Tibial nerve (tissue), 4 donors: ENCODE measurements at regions not wholly inside any gene's neighbourhood (a gene's known extent, or its start where the extent isn't known, plus 50 kb on each side); places are given as distances from the start of the nearest gene placed in this dataset.

ENCODE experiments used
- DNase-seq, 2 donors: peaks; one replicate each; pipeline ENCODE4 v3.0.0-alpha.2; 2019; ENCODE audit warnings: low spot score in 2 of 2
- H3K27ac ChIP-seq, 4 donors: fragments of 200-600 bp; sonication (generic) in 3 of 4; one replicate each; pipeline ENCODE4 v1.5.1; 2017 to 2019; ENCODE audit warnings: mild to moderate bottlenecking in 1 of 4
- H3K27me3 ChIP-seq, 2 donors: fragments of 200-600 bp; sonication (generic) in 1 of 2; one replicate each; pipeline versions ENCODE4 v1.5.1 to v1.6.0; 2017 to 2019
- H3K36me3 ChIP-seq, 3 donors: fragments of 200-600 bp; sonication (generic); one replicate each; pipeline ENCODE4 v1.5.1; 2018 to 2019
- H3K4me1 ChIP-seq, 4 donors: fragments of 200-600 bp; sonication (generic) in 3 of 4; one replicate each; pipeline ENCODE4 v1.5.1; 2017 to 2019
- H3K4me3 ChIP-seq, 4 donors: fragments of 200-600 bp; sonication (generic) in 3 of 4; one replicate each; pipeline ENCODE4 v1.5.1; 2017 to 2019; ENCODE audit warnings: mild to moderate bottlenecking in 1 of 4, moderate library complexity in 1 of 4
- H3K9me3 ChIP-seq, 4 donors: fragments of 200-600 bp; sonication (generic) in 3 of 4; one replicate each; pipeline ENCODE4 v1.5.1; 2017 to 2019
- EP300 ChIP-seq, 2 donors: sonication (generic); formaldehyde crosslinking; IDR thresholded peaks; one replicate each; pipeline ENCODE4 v1.6.1; 2017; ENCODE audit warnings: antibody characterized with exemption in 2 of 2, mild to moderate bottlenecking in 1 of 2
- POLR2A ChIP-seq, 2 donors: fragments of 450-650 bp; IDR thresholded peaks; one replicate each; pipeline ENCODE4 v1.6.1; 2017; ENCODE audit warnings: antibody characterized with exemption in 2 of 2, mild to moderate bottlenecking in 2 of 2, moderate library complexity in 2 of 2
- WGBS, 2 donors: methylation state at CpG; one replicate each; pipeline ENCODE4 v1.1.5; 2018; 5-methylcytosine and 5-hydroxymethylcytosine counted together
- TF ChIP-seq, protein P1 (sequence below), 5 experiments: fragments of 200-600 bp in 3 of 5; fragments of 450-650 bp in 2 of 5; sonication (generic) in 3 of 5; IDR thresholded peaks; one replicate each; pipeline ENCODE4 v1.5.1; 2016 to 2019; ENCODE audit warnings: antibody characterized with exemption in 5 of 5, mild to moderate bottlenecking in 3 of 5, moderate library complexity in 2 of 5

- no peak overlapping the region for H3K4me3 ChIP-seq
- H3K36me3 ChIP-seq: no peaks in the 10 kb centered on the region
- H3K27ac ChIP-seq: no peak overlapping the region
- peaks cover 0 to 7% (median 0%) of the 10 kb centered on the region in 4 donors for H3K9me3 ChIP-seq
- H3K27me3 ChIP-seq: no peaks in the 10 kb centered on the region
- 69 to 72% methylated on average over 9 of the region's 9 CpGs for WGBS, 2 donors
- no peaks in the 10 kb centered on the region for H3K4me1 ChIP-seq
- TF ChIP-seq, protein P1, sequence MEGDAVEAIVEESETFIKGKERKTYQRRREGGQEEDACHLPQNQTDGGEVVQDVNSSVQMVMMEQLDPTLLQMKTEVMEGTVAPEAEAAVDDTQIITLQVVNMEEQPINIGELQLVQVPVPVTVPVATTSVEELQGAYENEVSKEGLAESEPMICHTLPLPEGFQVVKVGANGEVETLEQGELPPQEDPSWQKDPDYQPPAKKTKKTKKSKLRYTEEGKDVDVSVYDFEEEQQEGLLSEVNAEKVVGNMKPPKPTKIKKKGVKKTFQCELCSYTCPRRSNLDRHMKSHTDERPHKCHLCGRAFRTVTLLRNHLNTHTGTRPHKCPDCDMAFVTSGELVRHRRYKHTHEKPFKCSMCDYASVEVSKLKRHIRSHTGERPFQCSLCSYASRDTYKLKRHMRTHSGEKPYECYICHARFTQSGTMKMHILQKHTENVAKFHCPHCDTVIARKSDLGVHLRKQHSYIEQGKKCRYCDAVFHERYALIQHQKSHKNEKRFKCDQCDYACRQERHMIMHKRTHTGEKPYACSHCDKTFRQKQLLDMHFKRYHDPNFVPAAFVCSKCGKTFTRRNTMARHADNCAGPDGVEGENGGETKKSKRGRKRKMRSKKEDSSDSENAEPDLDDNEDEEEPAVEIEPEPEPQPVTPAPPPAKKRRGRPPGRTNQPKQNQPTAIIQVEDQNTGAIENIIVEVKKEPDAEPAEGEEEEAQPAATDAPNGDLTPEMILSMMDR (IDR thresholded peaks at IDR 0.05): no peak
- TF ChIP-seq EP300 (IDR thresholded peaks at IDR 0.05) (no peak), POLR2A (IDR thresholded peaks at IDR 0.05) (no peak)
- no peak for DNase-seq
Observed at GRCh38 chr1:242738702-242739645, 214.5 kb upstream of the PLD5 start.

DNA sequence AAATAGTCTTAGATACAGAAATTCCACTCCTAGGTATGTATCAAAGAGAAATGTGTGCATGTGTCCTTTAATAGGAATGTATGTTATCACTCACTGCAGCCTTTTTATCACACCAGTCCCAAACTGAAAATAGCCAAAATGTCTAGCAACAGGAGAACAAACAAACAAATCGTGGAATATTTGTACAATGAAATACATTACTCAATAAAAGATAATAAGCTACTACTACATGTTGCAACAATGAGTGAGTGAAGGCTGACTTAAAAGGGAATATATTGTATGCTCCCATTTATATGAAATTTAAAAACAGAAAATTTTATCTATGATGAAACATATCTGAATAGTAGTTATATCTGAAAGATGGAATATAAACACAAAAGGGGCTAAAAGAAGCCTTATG lies 212.1 kb upstream of the PLD5 start:
- no peak overlapping the region for H3K4me3 ChIP-seq
- no peaks in the 10 kb centered on the region for H3K27me3 ChIP-seq
- WGBS, 2 donors: 53 to 64% methylated on average over 1 of the region's 1 CpG
- no peak for DNase-seq
- no peak for TF ChIP-seq POLR2A (IDR thresholded peaks at IDR 0.05)
- TF ChIP-seq EP300 (IDR thresholded peaks at IDR 0.05): no peak
- TF ChIP-seq, protein P1 (IDR thresholded peaks at IDR 0.05): no peak
- H3K27ac ChIP-seq: no peak overlapping the region
- H3K36me3 ChIP-seq: no peaks in the 10 kb centered on the region
- no peaks in the 10 kb centered on the region for H3K4me1 ChIP-seq
- peaks cover 0 to 15% (median 0%) of the 10 kb centered on the region in 4 donors for H3K9me3 ChIP-seq

DNA sequence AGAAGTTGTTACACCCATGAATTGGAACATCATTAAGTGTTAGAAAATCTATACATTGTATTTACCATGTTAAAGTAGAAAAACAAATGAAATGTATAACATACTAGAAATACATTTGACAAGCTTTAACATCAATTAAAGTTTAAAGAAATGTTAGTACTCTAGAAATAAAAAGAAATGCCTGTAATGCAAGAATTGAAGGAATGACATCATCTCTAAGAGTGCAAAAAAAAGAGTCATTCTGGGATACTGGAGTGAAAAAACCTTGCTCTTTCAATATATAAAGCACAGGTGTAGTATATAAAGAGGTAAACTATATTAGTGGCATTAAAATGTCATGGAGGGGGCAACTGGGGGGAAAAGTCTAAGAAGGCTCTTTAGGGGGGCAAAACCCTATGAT lies 210.8 kb upstream of the PLD5 start:
- Histone ChIP-seq H3K27ac (no peak overlapping the region), H3K4me1 (no peaks in the 10 kb centered on the region), H3K9me3 (peaks cover 0 to 12% (median 0%) of the 10 kb centered on the region in 4 donors), H3K27me3 (no peaks in the 10 kb centered on the region), H3K36me3 (no peaks in the 10 kb centered on the region), H3K4me3 (no peak overlapping the region)
- TF ChIP-seq, protein P1 (IDR thresholded peaks at IDR 0.05): no peak
- TF ChIP-seq EP300 (IDR thresholded peaks at IDR 0.05): no peak
- no peak for TF ChIP-seq POLR2A (IDR thresholded peaks at IDR 0.05)
- DNase-seq: no peak

- H3K36me3 ChIP-seq: no peaks in the 10 kb centered on the region
- H3K4me3 ChIP-seq: no peak overlapping the region
- no peak overlapping the region for H3K27ac ChIP-seq
- no peaks in the 10 kb centered on the region for H3K27me3 ChIP-seq
- no peak for DNase-seq
- no peaks in the 10 kb centered on the region for H3K4me1 ChIP-seq
- TF ChIP-seq, protein P1 (IDR thresholded peaks at IDR 0.05): no peak
- TF ChIP-seq EP300 (IDR thresholded peaks at IDR 0.05) (no peak), POLR2A (IDR thresholded peaks at IDR 0.05) (no peak)
- peaks cover 0 to 14% (median 0%) of the 10 kb centered on the region in 4 donors for H3K9me3 ChIP-seq
Observed at GRCh38 chr1:242731446-242731845, 206.9 kb upstream of the PLD5 start.

- WGBS, 2 donors: 74 to 77% methylated on average over 4 of the region's 4 CpGs
- no peak for DNase-seq
- H3K27me3 ChIP-seq: no peaks in the 10 kb centered on the region
- TF ChIP-seq, protein P1 (IDR thresholded peaks at IDR 0.05): no peak
- H3K9me3 ChIP-seq: peaks cover 0 to 19% (median 0%) of the 10 kb centered on the region in 4 donors
- H3K4me3 ChIP-seq: no peak overlapping the region
- no peaks in the 10 kb centered on the region for H3K36me3 ChIP-seq
- no peak overlapping the region for H3K27ac ChIP-seq
- no peaks in the 10 kb centered on the region for H3K4me1 ChIP-seq
Observed at GRCh38 chr1:242728696-242729095, 204.2 kb upstream of the PLD5 start.
